ENCODE measurements at regions not wholly inside any gene's neighbourhood (a gene's known extent, or its start where the extent isn't known, plus 50 kb on each side); places are given as distances from the start of the nearest gene placed in this dataset.

GRCh38 chr13:70994191-70994590, 872.8 kb downstream of the DACH1 start (continued):
- no peak for TF ChIP-seq ZNF773 (CRISPR knock-in tag; IDR thresholded peaks at IDR 0.05; ENCODE audit: borderline replicate concordance)
- TF ChIP-seq ZNF569 (CRISPR knock-in tag; IDR thresholded peaks at IDR 0.05; ENCODE audit: borderline replicate concordance), result no peak
- TF ChIP-seq ESRRA (CRISPR knock-in tag; IDR thresholded peaks at IDR 0.05; ENCODE audit: low read depth), result no peak
- TF ChIP-seq SIN3A (IDR thresholded peaks at IDR 0.05; ENCODE audit: borderline replicate concordance, low read depth, low read length), result no peak
- no peak for TF ChIP-seq ZNF552 (CRISPR knock-in tag; IDR thresholded peaks at IDR 0.05; ENCODE audit: borderline replicate concordance)

GRCh38 chr13:70987043-70987442, 878.8 kb upstream of the KLHL1 start:
- H3K4me3 ChIP-seq (replicated peaks in 1 of 3; ENCODE audit: insufficient read depth in 1 of 3, low read depth in 2 of 3, low read length in 3 of 3), result no peak overlapping the region
- no peaks in the 10 kb centered on the region for H3K4me1 ChIP-seq (ENCODE audit: insufficient read depth, low read length)
- H3K9me3 ChIP-seq (ENCODE audit: low read length), result no peaks in the 10 kb centered on the region
- no peak overlapping the region for H3K9ac ChIP-seq (ENCODE audit: insufficient read depth, low read depth, low read length)
- intact Hi-C loops (cut with micrococcal nuclease; ENCODE audit: unreplicated experiment), result no loop called here
- DNase-seq (ENCODE audit: low spot score) (no peak), FAIRE-seq (no peak), ATAC-seq (no peak)
- no peaks in the 10 kb centered on the region for H3K27me3 ChIP-seq (ENCODE audit: control insufficient read depth in 1 of 2, insufficient read depth in 2 of 2, low read length in 2 of 2)
- 5% methylated on average over 6 of the region's 6 CpGs for WGBS (ENCODE audit: low lambda C conversion rate)
- in situ Hi-C loops (cut with HindIII; ENCODE audit: extremely low pct_ligation_motif_present, low pct_unique_long_range_greater_than_20kb), result no loop called here
- CTCF ChIA-PET (ENCODE audit: low intra/inter-chr PET ratio, low total read pairs), result no interaction called here
- H4K20me1 ChIP-seq (ENCODE audit: insufficient read depth, low read length), result no peaks in the 10 kb centered on the region
- H3K79me2 ChIP-seq (ENCODE audit: insufficient read depth, low read length), result no peaks in the 10 kb centered on the region
- POLR2A ChIA-PET, result no interaction called here
- no peak for TF ChIP-seq NR2F6 (IDR thresholded peaks at IDR 0.05)
- TF ChIP-seq NR2F6 (CRISPR knock-in tag; IDR thresholded peaks at IDR 0.05), result no peak
- TF ChIP-seq ZNF510 (CRISPR knock-in tag; IDR thresholded peaks at IDR 0.05; ENCODE audit: low read depth), result no peak
- TF ChIP-seq FOXC1 (CRISPR knock-in tag; IDR thresholded peaks at IDR 0.05; ENCODE audit: borderline replicate concordance), result no peak
- TF ChIP-seq ZNF552 (CRISPR knock-in tag; IDR thresholded peaks at IDR 0.05; ENCODE audit: borderline replicate concordance), result no peak
- no peak for TF ChIP-seq ELF3 (CRISPR knock-in tag; IDR thresholded peaks at IDR 0.05)
- no peak for TF ChIP-seq TFDP2 (CRISPR knock-in tag; IDR thresholded peaks at IDR 0.05)
- TF ChIP-seq MNT (IDR thresholded peaks at IDR 0.05), result no peak
- no peak for TF ChIP-seq ZZZ3 (CRISPR knock-in tag; IDR thresholded peaks at IDR 0.05; ENCODE audit: borderline replicate concordance)
- no peak for TF ChIP-seq ZNF484 (CRISPR knock-in tag; IDR thresholded peaks at IDR 0.05; ENCODE audit: borderline replicate concordance, low read depth)
- TF ChIP-seq, protein P1, sequence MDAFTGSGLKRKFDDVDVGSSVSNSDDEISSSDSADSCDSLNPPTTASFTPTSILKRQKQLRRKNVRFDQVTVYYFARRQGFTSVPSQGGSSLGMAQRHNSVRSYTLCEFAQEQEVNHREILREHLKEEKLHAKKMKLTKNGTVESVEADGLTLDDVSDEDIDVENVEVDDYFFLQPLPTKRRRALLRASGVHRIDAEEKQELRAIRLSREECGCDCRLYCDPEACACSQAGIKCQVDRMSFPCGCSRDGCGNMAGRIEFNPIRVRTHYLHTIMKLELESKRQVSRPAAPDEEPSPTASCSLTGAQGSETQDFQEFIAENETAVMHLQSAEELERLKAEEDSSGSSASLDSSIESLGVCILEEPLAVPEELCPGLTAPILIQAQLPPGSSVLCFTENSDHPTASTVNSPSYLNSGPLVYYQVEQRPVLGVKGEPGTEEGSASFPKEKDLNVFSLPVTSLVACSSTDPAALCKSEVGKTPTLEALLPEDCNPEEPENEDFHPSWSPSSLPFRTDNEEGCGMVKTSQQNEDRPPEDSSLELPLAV (CRISPR knock-in tag; conservative IDR thresholded peaks at IDR 0.05; ENCODE audit: low read depth), result no peak
- TF ChIP-seq ZBTB1 (CRISPR knock-in tag; IDR thresholded peaks at IDR 0.05; ENCODE audit: borderline replicate concordance), result no peak
- TF ChIP-seq NR0B2 (CRISPR knock-in tag; IDR thresholded peaks at IDR 0.05), result no peak
- no peak for TF ChIP-seq TARDBP (CRISPR knock-in tag; IDR thresholded peaks at IDR 0.05)
- no peak overlapping the region for H2AFZ ChIP-seq (ENCODE audit: low read length)
- no peak overlapping the region for H3K4me2 ChIP-seq (ENCODE audit: low read depth, low read length)
- no peaks in the 10 kb centered on the region for H3K36me3 ChIP-seq (replicated peaks in 1 of 2; ENCODE audit: control insufficient read depth in 1 of 2, insufficient read depth in 2 of 2, low read length in 2 of 2)
- H3K27ac ChIP-seq (ENCODE audit: extremely low read length, insufficient read depth, low read length), result no peak overlapping the region
- BruUV-seq (replicated peaks), result no TSS peak
